ENCODE measurements at regions not wholly inside any gene's neighbourhood (a gene's known extent, or its start where the extent isn't known, plus 50 kb on each side); places are given as distances from the start of the nearest gene placed in this dataset.
"Not testable (repeated sequence)": the region's sequence is repeated elsewhere in the genome, so short reads cannot be mapped to it uniquely, and the experiment has no call there.

DNA sequence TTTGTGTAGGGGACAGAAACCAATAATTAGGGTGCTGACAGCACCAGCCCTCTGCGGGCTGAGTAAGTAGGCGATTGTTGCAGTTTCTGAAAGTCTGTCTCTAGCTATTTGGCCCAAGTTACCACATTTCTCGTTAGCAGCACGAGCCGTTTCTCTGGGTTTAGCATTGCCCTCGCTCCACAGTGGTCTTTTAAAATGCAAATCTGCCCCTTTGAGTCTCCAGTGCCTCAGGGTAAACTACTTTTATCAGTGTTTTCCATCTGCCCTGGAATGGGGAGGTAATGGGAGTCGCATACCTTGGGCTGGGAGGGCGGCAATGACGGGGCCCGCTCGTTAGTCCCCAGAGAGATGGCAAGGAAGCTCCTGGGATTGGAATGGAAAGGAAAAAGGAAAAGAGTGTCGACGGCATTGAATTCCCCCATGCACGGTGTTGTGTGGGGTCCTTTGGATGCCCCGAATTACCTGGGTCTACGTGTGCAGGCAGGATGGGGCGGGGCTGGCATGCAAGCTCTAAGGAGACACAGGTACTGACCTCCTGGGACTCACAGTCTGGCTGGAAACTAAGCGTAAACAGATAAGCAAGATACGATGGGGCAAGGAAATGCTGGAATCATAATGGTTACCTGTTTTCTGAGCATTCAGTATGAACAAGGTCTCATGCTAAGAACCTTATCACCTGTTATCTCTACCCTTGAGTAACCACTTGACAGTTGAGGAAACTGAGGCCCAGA, 131.8 kb upstream of the MAP1LC3B2 start:
- no peak for DNase-seq (ENCODE audit: low read depth in 4 of 4, low spot score in 1 of 4)

DNA sequence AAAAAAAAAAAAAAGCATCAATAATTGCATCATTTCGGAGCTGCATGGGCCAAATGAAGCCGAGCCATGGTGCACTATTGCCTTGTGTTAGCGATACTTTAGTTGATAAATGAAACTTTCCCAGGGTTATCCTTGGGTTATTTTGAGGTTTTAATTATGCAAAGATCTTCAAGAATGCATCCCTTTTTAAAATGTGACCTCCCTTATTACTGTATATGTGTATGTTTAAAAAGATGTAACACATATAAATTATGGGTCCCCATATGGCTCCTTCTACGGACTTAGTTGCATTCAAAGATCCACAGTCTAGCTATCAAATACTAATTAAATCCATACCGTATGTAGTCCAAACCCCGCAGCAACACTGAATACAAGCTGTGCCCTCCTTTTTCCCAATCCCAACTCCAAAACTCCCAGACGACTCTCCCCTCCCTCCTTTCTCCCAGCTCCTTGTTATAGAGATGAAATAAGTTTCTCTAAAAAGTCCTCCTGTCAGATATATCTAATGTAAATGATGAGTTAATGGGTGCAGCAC, 129.3 kb upstream of the MAP1LC3B2 start:
- no peak for DNase-seq (ENCODE audit: low read depth in 4 of 4, low spot score in 1 of 4)

DNA sequence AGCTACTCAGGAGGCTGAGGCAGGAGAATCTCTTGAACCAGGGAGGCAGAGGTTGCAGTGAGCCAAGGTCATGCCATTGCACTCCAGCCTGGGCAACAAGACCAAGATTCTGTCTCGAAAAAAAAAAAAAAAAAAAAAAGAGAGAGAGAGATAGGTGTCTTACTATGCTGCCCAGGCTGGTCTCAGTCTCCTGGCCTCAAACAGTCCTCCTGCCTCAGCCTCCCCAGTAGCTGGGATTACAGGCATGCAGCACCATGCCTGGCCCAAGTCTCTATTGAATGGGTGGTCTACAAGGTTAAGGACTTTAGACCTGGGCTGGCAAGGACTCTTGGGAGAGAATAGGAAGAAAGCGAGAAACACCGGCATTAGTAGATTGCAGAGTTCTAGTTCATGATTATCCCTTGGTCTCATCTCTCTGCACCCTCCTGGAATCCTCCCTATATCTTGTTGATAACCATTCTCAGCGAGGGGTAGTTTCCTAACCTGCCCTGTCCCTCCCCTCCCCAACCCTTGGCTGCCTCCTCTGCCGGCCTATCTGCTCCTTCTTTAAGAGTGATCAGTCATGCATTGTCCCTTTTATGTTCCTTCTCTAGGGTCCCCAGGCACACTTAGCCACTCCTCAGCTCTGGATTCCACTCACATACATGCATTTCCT, 128.1 kb upstream of the MAP1LC3B2 start:
- no peak for DNase-seq (ENCODE audit: low read depth in 4 of 4, low spot score in 1 of 4)

DNA sequence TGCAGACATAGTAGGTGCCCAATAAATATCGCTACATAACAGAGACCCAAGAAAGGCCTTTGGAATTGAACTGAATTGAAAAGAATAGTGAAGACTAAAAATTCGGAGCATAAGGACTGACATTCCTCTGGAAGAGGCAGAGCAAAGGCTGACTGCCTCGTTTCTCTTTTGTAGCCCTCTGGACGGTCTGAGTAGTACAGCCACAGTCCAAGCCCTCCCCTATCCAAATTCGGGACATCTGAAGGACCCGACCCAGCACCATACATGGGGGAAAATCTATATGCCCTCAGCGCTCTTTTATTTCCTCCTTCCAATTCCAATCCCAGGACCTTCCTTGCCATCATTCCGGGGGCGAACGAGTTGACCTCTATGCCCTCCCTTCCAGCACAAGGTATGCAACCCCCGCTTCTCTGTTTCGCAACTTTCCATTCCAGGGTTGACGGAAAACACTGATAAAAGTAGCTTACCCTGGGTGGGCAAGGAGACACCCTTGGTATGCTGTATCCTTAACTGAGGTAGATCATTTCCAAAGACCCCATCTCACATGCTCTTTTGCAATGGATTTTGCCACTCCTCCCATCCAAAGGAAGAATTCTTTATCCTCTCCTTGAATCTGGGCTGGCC, 127.4 kb upstream of the MAP1LC3B2 start:
- no peak for DNase-seq (ENCODE audit: low read depth in 4 of 4, low spot score in 1 of 4)

DNA sequence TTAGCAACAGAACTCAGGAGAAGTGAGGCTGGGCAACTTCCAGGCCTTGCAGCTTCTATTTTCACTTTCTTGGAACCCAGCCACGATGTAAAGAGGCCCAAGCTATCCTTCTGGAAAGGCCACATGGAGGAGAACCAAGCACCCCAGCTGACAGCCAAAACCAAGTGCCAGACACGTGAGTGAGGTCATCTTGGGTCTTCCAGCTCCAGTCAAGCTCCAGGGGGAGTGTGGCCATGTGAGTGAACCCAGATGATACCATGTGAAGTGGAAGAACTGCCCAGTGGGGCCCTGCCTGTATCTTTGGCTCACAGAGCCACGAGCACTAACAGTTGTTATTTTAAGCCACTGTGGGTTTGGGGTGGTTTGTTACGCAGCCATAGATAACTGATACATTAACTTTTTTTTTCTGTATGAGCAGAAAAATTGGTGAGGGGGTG, 126.8 kb upstream of the MAP1LC3B2 start:
- DNase-seq (ENCODE audit: low read depth in 4 of 4, low spot score in 1 of 4) = no peak

DNA sequence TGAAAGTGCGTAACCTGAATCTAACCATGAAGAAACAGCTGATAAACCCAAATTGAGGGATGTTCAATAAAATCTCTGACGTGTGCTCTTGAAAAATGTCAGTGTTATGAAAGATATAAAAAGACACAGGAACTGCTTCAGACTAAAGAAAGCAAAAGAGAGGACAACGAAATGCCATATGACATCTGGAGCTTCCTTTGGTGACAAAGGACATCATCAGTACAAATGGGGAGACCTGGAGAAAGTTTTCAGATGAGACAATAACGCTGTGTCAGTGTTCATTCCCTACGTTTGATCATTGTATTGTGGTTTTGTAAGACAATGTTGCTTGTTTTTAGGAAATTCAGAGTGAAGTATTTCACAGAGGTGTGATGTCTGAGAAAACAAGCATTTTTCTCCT, 125.9 kb upstream of the MAP1LC3B2 start:
- DNase-seq (ENCODE audit: low read depth in 4 of 4, low spot score in 1 of 4) = no peak

DNA sequence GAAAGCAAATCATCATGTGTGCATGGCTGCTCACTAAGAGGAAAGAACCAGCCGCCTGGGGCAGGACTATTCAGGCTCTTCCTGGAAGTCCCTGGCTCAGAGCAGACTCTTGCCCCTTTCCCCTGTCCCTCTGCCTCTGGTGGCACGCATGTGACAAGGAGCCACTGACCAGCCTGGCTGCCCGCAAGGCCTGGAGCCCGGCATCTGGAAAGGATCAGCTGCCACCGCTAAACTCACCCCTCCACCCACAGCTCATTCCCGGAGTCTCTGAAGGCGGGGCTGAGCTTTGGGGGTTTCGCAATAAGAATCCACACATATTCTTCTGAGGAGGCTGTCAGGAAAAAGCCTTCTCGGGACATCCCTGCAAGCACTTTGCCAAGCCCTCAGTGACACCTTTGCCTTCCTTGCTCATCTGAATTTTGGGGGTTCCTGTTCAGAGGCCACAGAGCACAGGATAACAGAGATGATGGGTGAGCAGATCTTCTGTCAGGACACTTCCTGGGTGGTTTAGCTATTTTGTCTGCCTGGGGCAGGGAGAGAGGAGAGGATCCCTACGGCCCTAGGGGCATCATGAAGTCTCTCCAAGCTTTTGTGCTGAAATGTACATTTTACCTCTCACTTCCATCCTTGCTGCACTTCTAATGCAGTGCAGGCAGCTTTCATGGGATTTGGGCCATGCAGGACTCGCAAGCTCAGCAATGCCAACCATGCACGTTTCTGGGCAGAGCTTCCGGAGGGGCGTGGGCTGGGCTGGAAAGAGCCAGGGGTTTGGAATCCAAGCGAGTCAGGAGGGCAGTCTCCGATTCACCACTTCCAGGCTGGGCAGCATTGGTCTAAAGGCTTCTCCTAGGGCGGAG, 124.8 kb upstream of the MAP1LC3B2 start:
- DNase-seq (ENCODE audit: low read depth in 4 of 4, low spot score in 1 of 4) = no peak

DNA sequence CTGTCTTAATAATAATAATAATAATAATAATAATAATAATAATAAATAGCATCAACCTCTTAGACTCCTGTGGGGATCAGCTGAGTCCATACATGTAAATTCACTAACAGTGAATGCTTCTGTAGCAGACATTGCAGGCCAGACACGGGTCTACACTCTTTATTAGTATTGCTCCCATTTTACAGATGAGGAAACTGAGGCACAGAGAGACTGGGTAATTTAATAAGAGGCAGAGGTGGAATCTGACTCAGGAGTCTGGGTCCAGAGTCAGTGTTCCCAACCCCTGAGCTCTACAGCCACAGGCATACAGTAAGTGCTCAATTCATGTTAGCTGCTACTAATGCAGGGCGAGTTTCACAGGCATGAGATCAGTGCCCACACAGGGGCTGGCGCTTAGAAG, 123.2 kb upstream of the MAP1LC3B2 start:
- DNase-seq (ENCODE audit: low read depth in 4 of 4, low spot score in 1 of 4) = no peak

DNA sequence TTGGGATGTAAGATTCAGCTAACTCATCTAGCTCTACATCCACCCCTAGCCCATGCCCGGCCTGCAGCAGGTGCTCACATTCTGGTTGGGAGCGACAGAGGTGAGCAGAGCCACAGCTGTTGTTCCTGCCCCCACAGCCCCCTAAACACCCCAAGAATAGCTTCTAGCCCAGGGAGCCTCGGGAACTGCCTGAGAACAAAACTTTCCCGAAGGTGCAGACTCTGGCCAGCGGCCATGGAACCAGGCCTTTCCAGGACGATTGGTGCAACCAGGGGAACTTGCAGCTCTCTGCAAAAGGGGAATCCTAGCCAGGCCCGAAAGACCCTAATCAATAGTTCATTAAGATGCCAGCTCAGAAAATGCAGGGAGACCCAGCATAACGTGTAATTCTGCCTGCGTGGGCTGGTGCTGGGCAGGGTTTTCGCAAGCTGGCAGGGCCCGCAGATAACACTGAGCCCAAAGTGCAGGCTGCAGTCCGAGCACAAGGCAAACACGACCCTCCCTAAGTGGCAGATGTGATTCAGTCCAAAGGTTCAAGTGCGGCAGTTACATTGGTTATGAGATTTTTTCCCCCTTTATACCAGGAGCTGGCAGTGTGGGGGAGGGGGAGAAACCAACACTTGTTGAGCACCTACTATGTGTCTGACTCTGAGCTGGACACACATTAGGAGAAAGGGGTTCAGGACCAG, 122.5 kb upstream of the MAP1LC3B2 start:
- DNase-seq (ENCODE audit: low read depth in 4 of 4, low spot score in 1 of 4) = no peak

DNA sequence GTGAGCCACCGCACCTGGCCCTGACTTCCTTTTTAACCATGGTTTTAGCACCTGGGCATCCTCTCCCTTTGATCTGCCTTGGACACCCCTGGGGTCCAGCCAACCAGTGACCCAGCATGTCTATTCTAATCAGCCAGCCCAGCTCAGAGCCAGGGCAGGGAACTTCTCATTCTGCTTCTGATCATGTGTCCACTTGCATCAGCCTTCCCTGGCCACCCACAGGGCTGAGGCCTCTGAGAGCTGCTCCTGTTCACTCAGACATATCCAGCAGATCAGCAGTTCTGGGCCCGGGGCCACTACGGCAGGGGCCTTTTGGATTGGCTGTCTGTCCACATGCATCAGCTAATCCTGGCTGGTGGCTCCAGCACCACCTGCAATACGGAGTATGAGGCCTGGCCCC, 117.9 kb upstream of the MAP1LC3B2 start:
- no peak for DNase-seq (ENCODE audit: low read depth in 4 of 4, low spot score in 1 of 4)

DNA sequence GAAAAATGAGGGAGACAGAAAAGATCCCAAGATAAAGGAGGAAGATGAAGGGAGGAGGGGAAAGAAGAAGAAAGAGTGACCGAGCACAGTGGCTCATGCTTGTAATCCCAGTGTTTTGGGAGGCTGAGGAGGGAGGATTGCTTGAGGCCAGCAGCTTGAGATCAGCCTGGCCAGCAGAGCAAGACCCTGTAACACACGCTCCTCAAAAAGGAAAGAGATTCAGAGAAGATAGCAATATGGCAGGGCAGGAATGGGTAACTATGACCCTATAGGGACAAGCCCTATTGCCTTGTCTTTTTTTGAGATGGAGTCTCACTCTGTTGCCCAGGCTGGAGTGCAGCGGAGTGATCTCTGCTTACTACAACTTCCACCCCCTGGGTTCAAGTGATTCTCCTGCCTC, 116.9 kb upstream of the MAP1LC3B2 start:
- no peak for DNase-seq (ENCODE audit: low read depth in 4 of 4, low spot score in 1 of 4)

DNA sequence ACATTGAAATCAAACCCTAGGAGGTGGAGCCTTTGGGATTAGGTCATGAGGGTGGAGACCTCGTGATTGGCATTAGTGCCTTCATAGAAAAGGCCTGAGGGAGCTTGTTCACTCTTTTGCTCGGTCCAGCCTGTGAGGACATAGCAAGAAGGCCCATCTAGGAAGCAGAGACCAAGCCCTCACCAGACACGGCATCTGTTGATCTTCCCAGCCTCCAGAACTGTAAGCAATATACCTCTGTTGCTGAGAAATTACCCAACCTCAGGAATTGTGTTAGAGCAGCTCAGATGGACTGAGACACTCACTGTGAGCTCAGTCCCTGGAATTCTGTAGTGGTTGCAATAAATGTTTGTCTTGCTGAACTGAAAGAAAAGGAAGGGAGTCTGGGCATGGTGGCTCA, 116.2 kb upstream of the MAP1LC3B2 start:
- DNase-seq (ENCODE audit: low read depth in 4 of 4, low spot score in 1 of 4) = no peak

DNA sequence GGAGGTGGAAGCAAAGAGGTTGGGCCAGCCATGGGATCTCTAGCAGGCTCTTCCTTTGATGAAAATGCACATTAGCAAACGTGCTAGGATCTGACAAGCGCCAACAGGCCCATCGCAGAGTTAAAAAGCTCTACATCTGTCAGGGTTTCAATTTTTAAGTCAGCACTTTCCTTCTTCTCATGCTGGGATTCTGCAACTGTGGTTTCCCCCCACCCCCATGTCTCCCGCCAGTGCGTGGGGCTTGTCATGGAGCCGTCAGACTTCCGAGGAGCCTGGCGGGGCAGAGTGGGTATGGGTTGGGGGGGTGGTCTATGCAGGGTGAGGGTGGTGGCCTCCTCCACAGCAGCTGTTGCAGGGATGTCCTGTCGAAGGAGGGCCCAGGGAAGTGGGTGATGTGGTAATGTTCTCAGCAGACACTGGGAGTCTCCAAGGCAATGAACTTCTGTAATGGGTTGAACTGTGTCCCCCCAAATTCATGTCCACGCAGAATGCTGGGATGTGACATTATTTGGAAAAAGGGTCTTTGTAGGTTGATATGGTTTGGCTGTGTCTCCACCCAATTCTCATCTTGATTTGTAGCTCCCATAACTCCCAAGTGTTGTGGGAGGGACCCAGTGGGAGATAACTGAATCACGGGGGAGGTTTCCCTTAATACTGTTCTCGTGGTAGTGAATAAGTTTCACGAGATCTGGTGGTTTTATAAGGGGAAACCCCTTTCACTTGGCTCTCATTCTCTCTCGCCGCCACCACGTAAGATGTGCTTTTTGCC, 115.2 kb upstream of the MAP1LC3B2 start:
- DNase-seq (ENCODE audit: low read depth in 4 of 4, low spot score in 1 of 4) = peak in 1 of 4 experiments; percentile 4

DNA sequence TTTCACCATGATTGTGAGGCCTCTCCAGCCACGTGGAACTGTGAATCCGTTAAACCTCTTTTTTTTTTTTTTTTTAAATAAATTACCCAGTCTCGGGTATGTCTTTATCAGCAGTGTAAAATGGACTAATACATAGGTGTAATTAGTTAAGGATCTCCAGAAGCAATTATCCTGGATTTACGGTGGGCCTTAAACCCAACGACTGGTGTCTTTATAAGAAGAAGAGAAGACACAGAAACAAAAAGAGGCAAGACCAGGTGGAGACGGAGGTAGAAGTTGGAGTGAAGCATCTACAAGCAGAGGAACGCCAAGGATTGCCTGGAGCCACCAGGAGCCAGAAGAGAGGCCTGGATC, 114.6 kb upstream of the MAP1LC3B2 start:
- DNase-seq (ENCODE audit: low read depth in 4 of 4, low spot score in 1 of 4) = no peak

DNA sequence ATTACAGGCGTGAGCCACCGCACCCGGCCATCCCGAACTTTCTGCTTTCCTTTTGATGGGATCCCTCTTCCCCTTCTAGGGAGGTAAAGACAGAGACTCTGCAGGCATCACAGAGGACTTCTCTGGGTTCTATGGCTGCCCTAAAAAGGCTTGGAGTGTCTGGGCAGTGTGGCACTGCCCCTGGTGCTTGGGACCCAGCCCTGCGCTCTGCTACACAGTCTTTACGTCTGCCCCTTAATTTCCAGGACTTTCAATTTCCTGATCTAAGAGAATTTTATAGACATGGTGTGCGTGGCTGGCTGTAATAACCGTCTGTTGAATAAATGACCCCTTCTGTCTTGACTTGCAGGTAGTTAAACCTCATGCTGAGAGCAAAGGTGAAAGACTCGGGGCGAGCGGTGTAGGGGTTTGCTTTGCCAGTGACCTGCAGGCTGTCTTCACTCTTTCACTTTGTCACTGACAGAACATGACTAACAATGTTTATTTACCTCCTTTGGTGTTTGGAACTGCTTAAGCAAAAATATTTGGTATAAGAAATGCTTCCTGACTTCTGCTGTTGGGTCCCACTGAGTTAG, 110.9 kb upstream of the MAP1LC3B2 start:
- DNase-seq (ENCODE audit: low read depth in 4 of 4, low spot score in 1 of 4) = no peak

DNA sequence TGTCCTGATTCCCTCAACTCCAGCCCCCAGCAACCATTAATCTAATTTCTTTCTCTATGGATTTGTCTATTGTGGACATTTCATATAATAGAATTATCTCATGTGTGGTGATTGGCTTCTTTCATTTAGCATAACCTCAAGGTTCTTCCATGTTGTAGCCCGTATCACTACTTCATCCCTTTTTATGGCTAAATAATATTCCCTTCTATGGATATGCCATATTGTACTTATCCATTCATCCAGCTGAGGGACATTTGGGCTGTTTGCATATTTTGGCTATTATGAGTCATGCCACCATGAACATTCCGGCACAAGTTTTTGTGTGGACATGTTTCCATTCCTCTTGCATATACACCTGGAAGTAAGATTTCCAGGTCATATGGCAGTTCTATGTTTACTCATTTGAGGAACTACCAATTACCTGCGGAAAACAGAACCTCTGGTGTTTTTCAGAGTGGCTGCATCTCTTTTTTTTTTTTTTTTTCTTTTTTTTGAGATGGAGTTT, 108.7 kb upstream of the MAP1LC3B2 start:
- no peak for DNase-seq (ENCODE audit: low read depth in 4 of 4, low spot score in 1 of 4)

DNA sequence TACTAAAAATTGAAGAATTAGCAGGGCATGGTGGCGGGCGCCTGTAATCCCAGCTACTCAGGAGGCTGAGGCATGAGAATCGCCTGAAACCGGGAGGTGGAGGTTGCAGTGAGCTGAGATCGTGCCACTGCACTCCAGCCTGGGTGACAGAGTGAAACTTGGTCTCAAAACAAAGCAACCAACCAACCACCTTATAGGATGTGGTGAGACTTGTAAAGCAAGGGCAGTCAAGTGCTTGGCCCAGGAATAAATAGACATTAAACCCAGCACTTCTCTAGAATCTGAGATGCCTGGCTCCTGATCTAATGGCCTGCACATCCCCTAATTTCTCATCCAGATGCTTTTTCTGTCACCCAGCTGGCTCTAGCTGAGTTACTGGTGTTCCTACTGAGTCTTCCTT, 106.2 kb upstream of the MAP1LC3B2 start:
- not testable (repeated sequence) for DNase-seq (ENCODE audit: low read depth in 4 of 4, low spot score in 1 of 4)

DNA sequence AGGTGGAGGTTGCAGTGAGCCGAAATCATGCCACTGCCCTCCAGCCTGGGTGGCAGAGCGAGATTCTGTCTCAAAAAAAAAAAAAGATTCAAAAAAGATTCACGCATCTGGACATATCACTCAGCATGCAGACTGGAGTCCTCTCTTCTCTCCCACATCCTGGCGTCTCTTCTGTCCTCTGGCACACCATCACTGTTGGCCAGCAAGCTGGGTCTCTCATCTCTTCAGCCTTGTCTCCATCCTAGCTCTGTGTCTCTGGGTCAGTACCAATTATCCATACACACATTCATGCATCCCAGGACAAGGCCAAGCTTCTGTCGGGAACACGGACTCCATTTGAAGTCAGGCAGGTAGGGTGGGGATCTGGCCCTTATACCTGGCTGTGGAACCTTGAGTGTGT, 105.5 kb upstream of the MAP1LC3B2 start:
- DNase-seq (ENCODE audit: low read depth in 4 of 4, low spot score in 1 of 4) = no peak

DNA sequence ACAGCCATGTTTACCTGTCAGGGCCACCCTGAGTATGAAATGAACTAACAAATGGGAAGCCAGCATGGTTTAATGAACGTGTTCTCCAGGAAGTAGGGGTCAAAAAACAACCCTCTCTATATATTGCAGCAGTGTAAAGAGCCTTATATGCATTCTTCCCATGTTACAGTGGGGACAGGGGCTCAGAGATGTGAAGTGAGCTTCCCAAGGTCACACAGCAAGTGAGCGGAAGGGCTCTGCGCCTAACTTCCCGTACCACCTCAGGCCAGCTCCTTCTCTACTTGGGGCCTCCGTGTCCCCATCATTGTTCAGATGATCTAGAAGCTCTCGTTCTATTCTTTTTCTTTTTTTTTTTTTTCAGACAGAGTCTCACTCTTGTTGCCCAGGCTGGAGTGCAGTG, 105.1 kb upstream of the MAP1LC3B2 start:
- DNase-seq (ENCODE audit: low read depth in 4 of 4, low spot score in 1 of 4) = no peak

All from stimulated activated CD4-positive, alpha-beta T cell treated with anti-CD3 and anti-CD28 coated beads, Interleukin-1b, Interleukin-23, amount 100 ng/mL, for 24 hours (primary cell).